Loucy (cell line): ENCODE measurements at regions not wholly inside any gene's neighbourhood (a gene's known extent, or its start where the extent isn't known, plus 50 kb on each side); places are given as distances from the start of the nearest gene placed in this dataset.

Experiments used
- CTCF ChIP-seq: fragments of 200-600 bp; sonication (generic); conservative IDR thresholded peaks from 2 replicates; pipeline ENCODE4 v1.5.1; 2014; ENCODE audit warnings: mild to moderate bottlenecking, antibody characterized with exemption, low read length
- EZH2phosphoT487 ChIP-seq: fragments of 200-600 bp; IDR thresholded peaks from 2 replicates; pipeline ENCODE4 v1.6.1; 2018; ENCODE audit warnings: antibody characterized with exemption, mild to moderate bottlenecking, moderate library complexity, borderline replicate concordance

GRCh38 chr11:91164452-91164822 is 941.6 kb upstream of the CHORDC1 start:
- no peak for TF ChIP-seq CTCF
- TF ChIP-seq EZH2phosphoT487: no peak
